GM12872 (cell line): ENCODE measurements at regions not wholly inside any gene's neighbourhood (a gene's known extent, or its start where the extent isn't known, plus 50 kb on each side); places are given as distances from the start of the nearest gene placed in this dataset.

Experiments
- CTCF ChIP-seq: IDR thresholded peaks from 3 replicates; pipeline ENCODE4 v1.5.1; 2011; ENCODE audit warnings: low read depth, mild to moderate bottlenecking, low read length, moderate library complexity; ENCODE audit not compliant: insufficient read depth

DNA sequence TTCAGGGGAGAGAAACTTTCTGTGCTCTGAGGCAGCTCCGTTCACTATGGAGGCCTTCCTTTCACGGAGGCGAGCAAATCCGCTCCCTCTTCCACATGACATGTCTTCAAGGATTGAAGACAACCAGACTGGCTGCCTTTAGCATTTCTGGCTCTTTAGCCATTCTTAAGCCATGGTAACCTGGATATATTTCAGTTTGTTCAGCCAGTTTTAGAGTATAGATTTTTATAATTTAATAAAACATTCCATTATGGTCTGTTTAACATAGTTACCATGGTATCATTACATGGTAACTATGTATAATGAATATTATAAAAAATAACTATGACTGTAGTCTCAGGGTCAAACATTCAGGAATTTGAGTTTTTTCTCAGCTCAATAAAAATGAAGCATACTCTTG lies 54.2 kb upstream of the NFIA start:
- TF ChIP-seq CTCF = no peak

GRCh38 chr1:61017651-61018050 lies 64.7 kb upstream of the NFIA start:
- TF ChIP-seq CTCF = no peak

DNA sequence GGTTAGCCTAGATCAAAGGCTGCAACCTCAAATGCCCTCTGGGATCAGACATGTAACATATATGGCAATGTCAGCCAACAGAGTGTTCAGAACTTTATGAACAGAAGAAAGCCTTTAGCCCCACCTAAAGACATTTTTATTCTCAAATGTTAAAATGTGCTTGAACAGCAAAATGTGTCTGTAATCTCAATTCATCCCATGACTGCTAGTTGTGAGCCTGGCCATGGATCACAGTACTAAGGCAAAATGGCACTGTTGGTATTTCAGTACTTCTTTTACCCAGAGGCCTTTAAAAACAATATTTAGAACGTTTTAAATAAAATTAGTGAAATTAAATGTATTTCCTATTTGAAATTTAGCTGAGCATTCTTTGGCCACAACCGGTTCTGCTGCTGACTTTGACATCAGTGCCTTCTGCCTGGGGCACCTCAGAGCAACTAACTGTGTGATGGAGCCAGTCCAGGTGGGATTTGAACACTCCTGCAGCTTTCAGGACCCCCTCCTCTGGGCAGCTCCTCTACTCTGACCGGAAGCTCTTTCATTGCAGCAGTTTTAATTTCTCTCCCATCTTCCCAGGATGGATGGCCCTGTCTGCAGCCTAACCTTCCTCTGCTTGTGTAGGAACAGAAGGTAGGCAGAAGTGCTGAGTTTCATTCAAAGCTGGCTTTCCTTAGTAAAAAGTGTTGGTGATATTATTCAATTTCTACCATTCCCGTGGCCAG lies 68.3 kb upstream of the NFIA start:
- no peak for TF ChIP-seq CTCF

DNA sequence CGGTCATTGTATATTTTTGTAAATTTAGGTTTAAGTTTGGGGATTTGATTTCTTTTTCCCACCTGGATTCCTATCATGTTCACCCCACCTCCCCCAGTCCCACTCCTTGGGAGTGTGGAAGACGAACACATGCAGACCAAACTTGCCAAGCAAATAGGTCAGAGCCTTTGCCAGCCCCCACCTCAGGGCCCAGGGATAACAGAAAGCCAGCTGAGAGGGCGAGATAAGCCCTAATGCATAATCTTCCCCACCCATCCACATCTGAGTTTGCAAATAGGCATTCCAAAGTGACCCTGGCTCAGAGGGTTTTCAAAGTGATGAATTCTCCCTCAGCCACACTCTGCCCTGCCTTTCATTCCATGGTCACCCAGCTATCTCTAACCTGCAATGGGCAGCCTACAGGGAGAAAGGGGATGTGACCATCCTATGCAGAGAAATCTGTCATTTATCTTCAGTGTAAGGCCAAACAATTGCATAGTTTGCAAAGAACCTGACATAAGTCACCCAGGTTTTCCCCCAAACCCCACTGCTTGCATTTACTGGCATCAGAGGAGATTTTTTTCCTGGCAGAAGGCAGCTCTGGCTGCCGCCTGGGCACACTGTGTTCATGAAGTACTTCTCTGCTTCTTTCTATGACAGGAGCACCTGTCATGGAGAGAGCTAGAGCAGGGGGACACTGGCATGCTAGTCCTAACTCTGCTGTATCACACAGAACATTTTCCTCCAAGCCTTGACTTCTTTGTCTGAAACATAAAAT lies 69.0 kb upstream of the NFIA start:
- TF ChIP-seq CTCF = no peak

GRCh38 chr1:61012341-61012761 lies 70.0 kb upstream of the NFIA start:
- TF ChIP-seq CTCF = no peak

DNA sequence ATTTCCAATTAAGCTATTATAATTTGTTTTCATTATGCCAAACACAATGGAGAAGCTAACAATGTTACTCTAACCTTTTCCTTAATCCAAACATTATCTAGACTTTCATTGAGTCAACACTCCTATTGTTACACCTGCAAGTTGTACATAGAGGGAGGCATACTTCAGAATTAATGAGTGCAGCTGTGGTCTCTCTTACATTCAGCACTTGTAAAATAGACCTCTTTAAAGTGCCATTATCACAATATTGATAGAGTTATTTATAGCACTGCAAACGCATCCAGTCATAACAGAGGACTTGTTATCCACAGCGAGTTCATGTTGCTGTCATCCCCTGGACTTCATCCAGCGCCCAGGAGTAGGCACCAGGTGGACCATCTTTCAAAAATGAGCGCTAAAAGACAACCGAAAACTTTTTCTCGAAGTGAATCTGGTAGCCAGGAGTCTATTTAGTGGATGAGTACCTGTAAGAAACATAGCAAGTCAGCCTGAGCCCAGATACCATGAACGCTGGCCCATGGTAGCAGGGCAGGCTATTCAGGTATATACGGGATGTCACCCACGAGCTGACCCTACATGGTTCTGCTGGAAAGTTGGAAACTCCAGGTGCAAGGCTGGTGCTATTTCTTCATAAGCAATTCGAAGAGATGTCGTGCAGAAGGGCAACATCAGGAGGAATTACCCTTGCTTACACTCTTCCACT lies 70.6 kb upstream of the NFIA start:
- TF ChIP-seq CTCF = no peak
